SJCRH30 (cell line): ENCODE measurements at regions not wholly inside any gene's neighbourhood (a gene's known extent, or its start where the extent isn't known, plus 50 kb on each side); places are given as distances from the start of the nearest gene placed in this dataset.
A peak's percentile ranks its signal among the peaks of the same experiment; 100 is the strongest.
"Not testable (repeated sequence)": the region's sequence is repeated elsewhere in the genome, so short reads cannot be mapped to it uniquely, and the experiment has no call there.

Source experiments
- DNase-seq, 2 experiments: peaks; one replicate each; pipeline ENCODE4 v3.0.0-alpha.2; 2015 to 2020
- H3K27ac ChIP-seq: fragments of 250-450 bp; sonication (Bioruptor Pico); 2 replicates; pipeline ENCODE4 v1.5.1; 2020; ENCODE audit warnings: mild to moderate bottlenecking, moderate library complexity
- H3K27me3 ChIP-seq: fragments of 250-450 bp; sonication (Bioruptor Pico); 2 replicates; pipeline ENCODE4 v1.5.1; 2020; ENCODE audit warnings: mild to moderate bottlenecking, moderate library complexity
- H3K36me3 ChIP-seq: fragments of 250-450 bp; sonication (Bioruptor Pico); 2 replicates; pipeline ENCODE4 v1.5.1; 2020; ENCODE audit warnings: mild to moderate bottlenecking, moderate library complexity
- H3K4me1 ChIP-seq: fragments of 250-450 bp; sonication (Bioruptor Pico); 2 replicates; pipeline ENCODE4 v1.5.1; 2020; ENCODE audit warnings: mild to moderate bottlenecking, moderate library complexity
- H3K4me3 ChIP-seq: fragments of 250-450 bp; sonication (Bioruptor Pico); 2 replicates; pipeline ENCODE4 v1.5.1; 2020; ENCODE audit warnings: mild to moderate bottlenecking, moderate library complexity
- H3K9me3 ChIP-seq: fragments of 250-450 bp; sonication (Bioruptor Pico); replicated peaks from 2 replicates; pipeline ENCODE4 v1.5.1; 2020; ENCODE audit warnings: mild to moderate bottlenecking, moderate library complexity

DNA sequence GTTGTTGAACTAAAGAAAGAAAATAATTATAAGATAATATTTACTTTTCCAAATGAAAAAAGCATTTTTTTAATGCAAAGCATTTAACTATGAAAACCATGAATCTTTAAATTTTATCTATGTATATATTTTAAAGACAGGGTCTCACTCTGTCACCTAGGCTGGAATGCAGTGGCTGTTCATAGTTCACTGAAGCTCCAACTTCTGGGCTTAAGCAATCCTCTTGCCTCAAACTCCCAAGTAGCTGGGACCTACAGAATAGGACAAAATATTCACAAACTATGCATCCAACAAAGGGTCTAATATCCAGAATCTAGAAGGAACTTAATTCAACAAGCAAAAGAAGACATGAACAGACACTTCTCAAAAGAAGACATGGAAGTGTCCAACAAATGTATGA, 55.9 kb upstream of the ALB start:
- Histone ChIP-seq H3K36me3 (no peaks in the 10 kb centered on the region), H3K9me3 (no peaks in the 10 kb centered on the region), H3K4me1 (peaks cover 6% of the 10 kb centered on the region; the same call in 1 of the 2 replicates), H3K27me3 (no peaks in the 10 kb centered on the region), H3K4me3 (no peak overlapping the region), H3K27ac (no peak overlapping the region)
- DNase-seq: no peak

DNA sequence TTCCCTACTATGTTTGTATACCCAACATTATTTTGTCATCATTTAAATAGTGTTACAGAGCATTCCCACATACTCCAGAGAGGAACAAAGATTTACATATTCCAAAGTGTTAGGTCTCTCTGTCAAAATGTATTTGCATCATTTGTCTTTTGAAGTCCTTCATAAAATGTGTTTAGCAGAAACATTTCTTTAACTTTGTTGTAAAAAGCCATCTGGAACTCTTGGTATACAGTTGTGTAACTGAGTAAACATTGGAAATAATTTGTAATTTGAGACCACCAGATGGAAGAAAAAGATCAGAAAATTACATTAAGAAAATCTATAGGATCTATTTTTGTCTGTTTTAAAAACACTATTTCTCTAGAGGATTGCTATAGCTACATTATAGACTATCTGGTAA, 56.6 kb upstream of the ALB start:
- Histone ChIP-seq H3K9me3 (no peaks in the 10 kb centered on the region), H3K4me1 (peaks cover 6% of the 10 kb centered on the region; the same call in 1 of the 2 replicates), H3K36me3 (no peaks in the 10 kb centered on the region), H3K27me3 (no peaks in the 10 kb centered on the region), H3K4me3 (no peak overlapping the region), H3K27ac (no peak overlapping the region)
- DNase-seq: no peak

DNA sequence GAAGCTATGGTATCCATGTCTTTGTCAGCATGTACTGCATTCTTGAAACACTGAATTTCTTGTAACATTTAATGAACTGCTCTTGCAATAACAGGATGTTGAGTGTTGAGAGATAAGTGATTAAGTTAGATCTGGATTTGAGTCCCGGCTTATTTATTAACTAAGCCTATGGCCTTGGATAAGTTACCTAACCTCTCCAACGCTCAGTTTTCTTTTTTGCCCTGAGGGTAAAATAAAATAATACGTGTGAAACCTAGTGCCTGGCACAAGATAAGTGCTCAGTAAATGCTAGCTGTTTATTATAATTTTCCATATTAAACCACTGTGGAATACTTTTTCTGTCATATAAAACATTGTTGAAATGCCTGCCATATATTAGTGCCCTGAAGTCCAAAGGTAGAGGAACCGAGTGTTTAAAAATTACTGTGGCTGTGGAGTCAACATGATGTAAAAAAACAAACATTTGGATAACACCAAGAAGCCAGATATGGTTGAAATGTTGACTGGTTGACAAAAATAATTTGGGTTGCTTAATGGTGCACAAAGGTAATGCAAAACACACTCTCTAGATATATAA, 58.6 kb upstream of the ALB start:
- Histone ChIP-seq H3K27me3 (no peaks in the 10 kb centered on the region), H3K27ac (no peak overlapping the region), H3K4me3 (no peak overlapping the region), H3K4me1 (peaks cover 6% of the 10 kb centered on the region; the same call in 1 of the 2 replicates), H3K36me3 (no peaks in the 10 kb centered on the region), H3K9me3 (no peaks in the 10 kb centered on the region)
- DNase-seq: no peak

DNA sequence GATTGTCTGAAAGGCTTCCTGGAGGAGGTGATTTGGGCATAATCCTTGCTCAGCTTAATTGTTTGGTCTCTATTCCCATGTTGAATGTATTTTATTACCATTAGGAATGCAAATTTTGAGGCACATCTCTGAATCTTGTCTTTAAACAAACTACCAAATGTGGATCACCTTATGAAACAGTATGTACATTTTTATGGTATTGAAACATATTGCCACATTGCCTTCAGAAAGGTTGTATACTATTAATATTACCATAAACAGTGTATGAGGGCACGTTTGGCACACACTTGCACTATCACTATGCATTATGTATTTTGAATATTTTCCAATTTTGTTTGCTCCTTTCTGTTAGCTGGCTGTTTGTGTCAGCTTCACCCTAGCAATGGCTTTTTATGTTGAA, 60.0 kb upstream of the ALB start:
- no peaks in the 10 kb centered on the region for H3K36me3 ChIP-seq
- no peak for DNase-seq
- H3K4me3 ChIP-seq: no peak overlapping the region
- H3K27me3 ChIP-seq: no peaks in the 10 kb centered on the region
- H3K9me3 ChIP-seq: no peaks in the 10 kb centered on the region
- peaks cover 6% of the 10 kb centered on the region; the same call in 1 of the 2 replicates for H3K4me1 ChIP-seq
- H3K27ac ChIP-seq: no peak overlapping the region

DNA sequence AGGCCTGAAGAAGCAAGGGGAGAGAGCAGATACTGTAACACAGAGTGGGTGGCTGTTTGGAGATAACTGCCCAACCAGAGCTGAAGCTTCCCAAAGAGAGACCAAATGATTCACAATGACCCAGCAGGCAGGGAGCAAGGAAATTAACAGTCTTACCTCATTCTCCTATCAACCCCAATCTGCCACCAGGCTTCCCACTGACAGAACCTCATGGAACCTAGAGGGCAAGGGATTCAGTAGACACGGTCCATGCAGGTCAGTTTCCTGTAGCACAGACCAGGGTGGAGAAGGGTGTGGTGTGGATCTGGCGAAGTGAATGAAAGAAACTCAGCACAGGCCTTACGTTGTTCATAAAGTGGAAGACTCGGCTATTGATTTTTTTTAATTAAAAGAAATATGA, 60.7 kb upstream of the ALB start:
- no peak overlapping the region for H3K4me3 ChIP-seq
- H3K4me1 ChIP-seq: peaks cover 6% of the 10 kb centered on the region; the same call in 1 of the 2 replicates
- no peak overlapping the region for H3K27ac ChIP-seq
- DNase-seq: no peak
- H3K9me3 ChIP-seq: no peaks in the 10 kb centered on the region
- no peaks in the 10 kb centered on the region for H3K27me3 ChIP-seq
- H3K36me3 ChIP-seq: no peaks in the 10 kb centered on the region

DNA sequence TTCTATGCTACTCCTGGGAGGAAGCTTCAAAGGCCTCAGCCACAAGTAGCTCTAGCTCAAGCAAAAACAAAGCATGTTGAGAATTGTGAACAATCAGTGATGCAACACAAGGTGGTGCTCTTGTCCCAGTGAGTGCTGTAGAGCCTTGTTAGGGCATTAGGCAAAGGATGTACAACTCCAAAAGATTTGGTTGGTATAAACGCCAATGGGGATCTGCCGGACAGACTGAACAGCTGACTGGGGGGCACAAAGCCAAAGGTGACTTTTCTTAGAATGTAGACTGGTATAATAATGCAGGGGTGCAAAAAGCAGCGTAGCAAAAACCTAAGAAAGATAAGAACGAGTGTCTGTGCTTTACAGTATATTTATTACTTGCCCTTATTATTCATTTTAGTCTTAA, 62.6 kb upstream of the ALB start:
- no peaks in the 10 kb centered on the region for H3K36me3 ChIP-seq
- no peak overlapping the region for H3K4me3 ChIP-seq
- no peak overlapping the region for H3K27ac ChIP-seq
- H3K4me1 ChIP-seq: no peaks in the 10 kb centered on the region
- H3K9me3 ChIP-seq: no peaks in the 10 kb centered on the region
- H3K27me3 ChIP-seq: no peaks in the 10 kb centered on the region
- DNase-seq: peak; percentile 65 to 89

DNA sequence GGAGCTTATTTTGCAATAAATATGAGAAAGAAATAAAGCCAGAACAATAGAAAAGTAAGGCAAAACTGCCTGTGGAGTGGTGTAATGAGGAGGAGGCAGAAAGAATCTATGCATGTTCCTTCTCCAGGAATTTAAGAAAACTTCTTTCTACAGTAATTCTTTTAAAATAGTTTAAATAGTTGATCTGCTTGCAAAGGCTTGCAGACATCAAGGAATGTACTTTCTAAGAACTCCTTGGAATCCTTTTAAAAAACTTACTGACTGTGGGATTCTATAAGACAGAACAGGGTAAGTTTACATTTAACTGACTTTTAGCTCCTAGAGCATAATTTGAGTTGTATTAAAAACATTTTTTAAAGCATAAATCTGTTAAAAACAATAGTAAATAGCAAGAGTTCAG, 63.2 kb upstream of the ALB start:
- Histone ChIP-seq H3K9me3 (no peaks in the 10 kb centered on the region), H3K27ac (no peak overlapping the region), H3K4me1 (no peaks in the 10 kb centered on the region), H3K4me3 (no peak overlapping the region), H3K27me3 (no peaks in the 10 kb centered on the region), H3K36me3 (no peaks in the 10 kb centered on the region)
- DNase-seq: no peak

DNA sequence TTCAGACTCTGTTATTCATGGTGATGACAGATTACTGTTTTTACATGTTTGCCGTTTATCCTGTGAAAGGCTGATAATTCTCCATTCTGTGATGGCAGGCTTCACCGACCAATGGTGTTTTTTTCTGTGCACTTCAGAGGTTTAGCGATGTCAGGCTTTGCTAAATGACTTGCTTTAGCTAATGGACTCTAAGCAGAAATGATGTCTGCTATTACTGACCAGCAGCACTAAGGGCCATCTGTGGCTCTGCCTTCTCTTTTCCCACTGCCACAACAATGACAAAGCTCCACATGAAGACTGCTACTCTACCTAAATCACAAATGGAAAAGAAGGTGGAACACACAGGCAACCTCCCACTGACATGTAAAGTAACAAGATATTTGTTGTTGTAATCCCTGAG, 68.4 kb upstream of the ALB start:
- H3K4me3 ChIP-seq: no peak overlapping the region
- H3K9me3 ChIP-seq: no peaks in the 10 kb centered on the region
- no peaks in the 10 kb centered on the region for H3K36me3 ChIP-seq
- DNase-seq: no peak
- H3K27me3 ChIP-seq: no peaks in the 10 kb centered on the region
- H3K4me1 ChIP-seq: no peaks in the 10 kb centered on the region
- no peak overlapping the region for H3K27ac ChIP-seq

DNA sequence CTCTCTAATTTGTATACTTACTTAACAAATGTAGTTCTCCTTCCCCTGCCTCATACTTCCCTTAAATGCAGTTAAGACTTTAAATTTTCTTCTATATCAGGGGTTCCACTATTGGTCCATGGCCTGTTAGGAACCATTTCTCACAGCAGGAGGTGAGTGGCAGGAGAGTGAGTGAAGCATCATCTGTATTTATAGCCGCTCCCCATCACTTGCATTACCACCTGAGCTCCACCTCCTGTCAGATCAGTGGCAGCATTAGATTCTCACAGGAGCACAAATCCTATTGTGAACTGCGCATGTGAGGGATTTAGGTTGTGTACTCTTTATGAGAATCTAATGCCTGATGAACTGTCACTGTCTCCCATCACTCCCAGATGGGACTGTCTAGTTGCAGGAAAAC, 72.1 kb upstream of the ALB start:
- not testable (repeated sequence) for H3K4me3 ChIP-seq, H3K27ac ChIP-seq, H3K4me1 ChIP-seq, H3K9me3 ChIP-seq, H3K27me3 ChIP-seq, DNase-seq, H3K36me3 ChIP-seq

DNA sequence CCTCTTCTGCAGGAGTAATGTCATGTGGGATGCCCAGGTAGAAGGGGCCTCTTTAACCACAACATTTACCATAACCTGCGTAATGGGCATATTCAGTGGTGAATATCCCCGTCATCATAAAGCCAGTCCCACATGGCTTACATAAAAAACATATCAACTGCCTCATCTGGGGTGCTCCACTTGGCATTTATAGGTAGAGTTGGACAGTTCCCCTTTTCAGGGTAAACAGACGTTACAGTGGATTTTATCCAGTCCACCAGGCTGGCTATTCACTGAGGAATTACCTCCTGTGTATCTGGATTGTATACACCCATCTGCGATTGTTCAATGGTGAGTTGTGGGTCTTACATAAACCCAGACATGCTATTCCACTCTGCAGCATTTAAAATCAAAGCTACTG, 70.7 kb upstream of the ANKRD17 start:
- no peaks in the 10 kb centered on the region for H3K36me3 ChIP-seq

DNA sequence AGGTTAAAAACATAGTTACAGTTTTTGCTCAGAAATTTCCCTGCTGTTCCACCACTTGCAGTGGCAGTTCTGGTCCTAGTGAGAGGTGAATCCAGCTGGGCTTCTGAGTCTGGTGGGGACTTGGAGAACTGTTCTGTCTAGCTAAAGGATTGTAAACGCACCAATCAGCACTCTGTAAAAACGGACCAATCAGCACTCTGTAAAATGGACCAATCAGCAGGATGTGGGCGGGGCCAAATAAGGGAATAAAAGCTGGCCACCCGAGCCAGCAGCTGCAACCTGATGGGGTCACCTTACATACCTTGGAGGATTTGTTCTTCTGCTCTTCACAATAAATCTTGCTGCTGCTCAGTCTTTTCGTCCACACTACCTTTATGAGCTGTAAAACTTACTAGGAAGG, 67.2 kb upstream of the ANKRD17 start:
- not testable (repeated sequence) for DNase-seq, H3K27ac ChIP-seq, H3K27me3 ChIP-seq, H3K4me1 ChIP-seq, H3K4me3 ChIP-seq, H3K9me3 ChIP-seq, H3K36me3 ChIP-seq

More for the DNA sequence above, 70.7 kb upstream of the ANKRD17 start:
- H3K4me1 ChIP-seq: no peaks in the 10 kb centered on the region
- no peak overlapping the region for H3K4me3 ChIP-seq
- no peak for DNase-seq
- no peaks in the 10 kb centered on the region for H3K27me3 ChIP-seq
- no peak overlapping the region for H3K27ac ChIP-seq
- no peaks in the 10 kb centered on the region for H3K9me3 ChIP-seq

DNA sequence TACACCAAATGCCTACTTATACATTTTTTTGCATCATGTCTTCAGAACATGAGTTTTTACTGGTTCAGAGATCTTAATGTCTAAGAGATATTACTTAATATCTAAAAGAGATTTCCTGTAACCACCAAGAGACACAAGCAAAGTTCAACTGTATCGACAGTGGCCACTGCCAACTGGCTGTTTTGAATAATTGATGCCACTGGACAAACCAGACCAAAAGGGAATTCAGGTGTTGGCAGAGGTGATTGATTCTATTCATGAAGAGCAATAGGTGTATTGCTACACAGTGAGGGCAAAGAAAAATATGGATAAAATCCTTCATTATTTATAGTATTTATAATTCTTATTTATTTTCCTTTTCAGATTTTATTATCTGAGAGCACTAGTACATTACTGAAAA, 58.5 kb upstream of the ANKRD17 start:
- Histone ChIP-seq H3K4me3 (no peak overlapping the region), H3K36me3 (no peaks in the 10 kb centered on the region), H3K9me3 (no peaks in the 10 kb centered on the region), H3K27me3 (0 out of 2 replicates have a peak, but pooled peaks cover 2% of the 10 kb centered on the region), H3K4me1 (no peaks in the 10 kb centered on the region), H3K27ac (no peak overlapping the region)
- DNase-seq: no peak

DNA sequence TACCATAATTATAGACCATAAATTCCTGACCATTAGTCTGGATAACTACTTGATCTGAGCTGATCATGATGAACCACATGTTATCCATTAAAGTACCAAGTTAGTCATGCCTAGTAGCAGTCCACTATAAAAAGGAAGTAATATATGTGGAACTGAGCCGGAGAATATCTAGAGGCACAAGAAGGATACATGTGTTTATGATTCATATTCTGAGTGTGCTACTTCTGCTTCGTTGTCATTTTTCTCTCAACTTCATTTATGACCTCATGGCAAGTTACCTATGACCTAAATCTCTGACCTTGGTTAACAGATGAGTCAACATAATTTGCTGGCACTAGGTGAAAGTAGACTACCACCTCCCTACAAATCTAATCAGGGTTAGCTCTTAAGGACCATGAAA, 56.5 kb upstream of the ANKRD17 start:
- Histone ChIP-seq H3K27ac (no peak overlapping the region), H3K36me3 (no peaks in the 10 kb centered on the region), H3K4me3 (no peak overlapping the region), H3K4me1 (no peaks in the 10 kb centered on the region), H3K27me3 (0 out of 2 replicates have a peak, but pooled peaks cover 2% of the 10 kb centered on the region), H3K9me3 (no peaks in the 10 kb centered on the region)
- DNase-seq: no peak

DNA sequence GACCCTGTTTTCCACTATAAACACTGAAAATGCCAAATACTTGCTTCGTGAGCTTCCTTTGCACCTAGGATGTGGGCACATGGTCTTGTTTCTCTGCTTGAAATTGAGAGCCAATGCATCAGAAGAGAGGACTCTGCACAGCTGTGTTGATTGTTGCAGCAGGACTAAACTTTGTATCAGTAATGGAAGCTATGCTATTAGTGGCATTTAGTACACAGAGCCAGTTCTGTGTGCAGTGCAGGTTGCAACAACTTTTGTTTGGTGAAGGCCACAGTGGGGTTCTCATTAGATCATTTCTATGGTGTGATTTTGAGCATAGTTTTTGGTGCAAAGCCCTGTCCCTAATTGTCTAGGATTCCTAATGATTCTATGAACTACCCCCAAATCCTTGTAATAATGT, 54.4 kb upstream of the ANKRD17 start:
- 0 out of 2 replicates have a peak, but pooled peaks cover 2% of the 10 kb centered on the region for H3K27me3 ChIP-seq
- H3K27ac ChIP-seq: no peak overlapping the region
- no peaks in the 10 kb centered on the region for H3K9me3 ChIP-seq
- DNase-seq: no peak
- H3K4me3 ChIP-seq: no peak overlapping the region
- H3K36me3 ChIP-seq: no peaks in the 10 kb centered on the region
- no peaks in the 10 kb centered on the region for H3K4me1 ChIP-seq

DNA sequence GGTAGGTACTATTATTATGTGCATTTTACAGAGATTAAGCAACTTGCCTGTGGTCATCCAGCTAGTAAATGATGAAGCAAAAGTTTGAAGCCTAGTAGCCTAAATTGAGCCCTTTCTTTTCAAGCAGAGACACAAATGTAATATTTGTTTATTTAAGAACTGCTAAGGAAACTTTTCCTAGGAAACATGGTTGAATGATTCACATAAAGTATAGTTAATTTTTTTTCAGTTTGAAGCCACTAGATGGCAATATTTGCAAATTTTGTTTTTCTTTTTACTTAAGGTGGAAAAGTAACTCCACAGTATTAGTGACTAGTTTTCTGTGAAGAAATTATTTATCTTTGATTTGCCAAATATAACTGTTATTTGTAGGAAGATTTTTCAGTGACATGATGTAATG, 52.8 kb upstream of the ANKRD17 start:
- no peaks in the 10 kb centered on the region for H3K36me3 ChIP-seq
- DNase-seq: peak in 1 of 2 experiments; percentile 49
- H3K27ac ChIP-seq: no peak overlapping the region
- H3K27me3 ChIP-seq: 0 out of 2 replicates have a peak, but pooled peaks cover 2% of the 10 kb centered on the region
- H3K4me1 ChIP-seq: no peaks in the 10 kb centered on the region
- H3K4me3 ChIP-seq: no peak overlapping the region
- H3K9me3 ChIP-seq: no peaks in the 10 kb centered on the region

DNA sequence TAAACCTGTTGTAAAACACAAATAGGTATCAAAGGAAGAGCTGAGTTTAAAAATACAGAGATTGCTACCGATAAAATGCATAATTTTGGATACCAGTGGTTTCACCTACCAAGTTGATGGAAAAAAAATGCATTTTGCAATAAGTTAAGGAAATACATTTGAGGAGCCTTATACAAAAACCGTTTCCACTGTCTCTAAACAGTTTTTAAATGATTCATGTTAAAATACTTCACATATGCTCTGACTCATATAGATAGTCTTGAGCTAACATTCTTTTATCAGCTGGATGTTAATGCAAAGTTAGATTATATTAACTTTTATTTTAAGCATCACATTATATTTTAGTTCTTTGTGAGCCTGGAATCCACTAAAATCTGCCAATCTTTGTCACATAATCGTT, 50.6 kb upstream of the ANKRD17 start:
- Histone ChIP-seq H3K9me3 (no peaks in the 10 kb centered on the region), H3K4me1 (no peaks in the 10 kb centered on the region), H3K4me3 (no peak overlapping the region), H3K27ac (no peak overlapping the region), H3K36me3 (no peaks in the 10 kb centered on the region), H3K27me3 (0 out of 2 replicates have a peak, but pooled peaks cover 2% of the 10 kb centered on the region)
- DNase-seq: no peak
